CD1c-positive myeloid dendritic cell (primary cell): ENCODE measurements at regions not wholly inside any gene's neighbourhood (a gene's known extent, or its start where the extent isn't known, plus 50 kb on each side); places are given as distances from the start of the nearest gene placed in this dataset.
"Not testable (repeated sequence)": the region's sequence is repeated elsewhere in the genome, so short reads cannot be mapped to it uniquely, and the experiment has no call there.

Source experiments
- DNase-seq: peaks from one replicate; pipeline ENCODE4 v3.0.0-alpha.2; 2016; ENCODE audit errors: extremely low spot score

DNA sequence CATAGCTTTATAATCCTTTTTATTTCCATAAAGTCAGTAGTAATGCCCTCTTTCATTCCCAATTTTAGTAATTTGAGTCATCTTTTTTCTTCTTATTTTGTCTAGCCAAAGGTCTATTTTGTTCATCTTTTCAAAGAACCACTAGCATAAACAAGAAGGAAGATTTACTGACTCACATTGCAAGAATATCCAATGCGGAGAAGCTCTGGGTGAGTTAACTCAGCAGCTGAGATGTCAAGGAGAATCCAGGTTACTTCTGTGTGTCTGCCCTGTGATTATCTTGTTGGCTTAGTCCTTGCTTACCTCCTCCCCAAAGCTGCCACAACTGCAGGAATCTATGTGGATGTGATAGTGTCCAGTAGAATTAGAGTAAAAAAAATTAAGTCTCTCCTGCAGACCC lies 311.4 kb upstream of the NCKAP5 start:
- DNase-seq: no peak

DNA sequence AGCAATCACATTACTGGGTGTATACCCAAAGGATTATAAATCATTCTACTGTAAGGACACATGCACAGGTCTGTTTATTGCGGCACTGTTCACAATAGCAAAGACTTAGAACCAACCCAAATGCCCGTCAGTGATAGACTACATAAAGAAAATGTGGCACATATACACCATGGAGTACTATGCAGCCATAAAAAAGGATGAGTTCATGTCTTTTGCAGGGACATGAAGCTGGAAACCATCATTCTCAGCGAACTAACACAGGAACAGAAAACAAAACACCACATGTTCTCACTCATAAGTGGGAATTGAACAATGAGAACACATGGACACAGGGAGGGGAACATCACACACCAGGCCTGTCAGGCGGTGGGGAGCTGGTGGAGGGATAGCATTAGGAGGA lies 313.9 kb upstream of the NCKAP5 start:
- not testable (repeated sequence) for DNase-seq

DNA sequence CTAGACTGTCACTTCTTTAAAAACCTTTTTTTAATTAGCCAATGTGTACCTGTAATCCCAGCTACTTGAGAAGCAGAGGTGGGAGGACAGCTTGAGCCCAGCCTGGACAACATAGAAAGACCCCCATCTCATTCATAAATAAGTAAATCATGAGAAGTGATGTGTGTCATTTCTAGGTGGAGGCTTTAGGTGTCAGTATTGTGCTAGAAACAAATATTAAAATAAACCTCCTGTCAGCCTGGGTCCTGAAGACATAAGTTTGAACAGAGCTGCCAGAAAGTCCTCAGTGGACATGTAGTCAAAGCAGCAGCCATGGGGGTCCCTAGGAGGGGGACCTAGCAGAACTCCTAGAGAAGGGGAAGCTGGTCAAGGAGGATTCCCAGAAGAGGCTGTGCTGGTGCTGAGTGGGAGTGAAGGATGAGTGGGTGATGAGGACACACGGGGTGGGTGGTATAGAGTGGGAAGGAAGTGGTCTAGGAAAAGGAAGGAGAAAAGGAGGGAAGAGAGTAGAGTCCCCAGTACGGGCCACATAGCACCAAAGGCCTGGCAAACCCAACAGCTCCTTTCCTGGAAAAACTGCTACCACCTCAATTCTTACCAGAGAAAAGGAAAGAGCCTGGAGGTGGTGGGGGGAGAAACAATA lies 316.6 kb upstream of the NCKAP5 start:
- no peak for DNase-seq

DNA sequence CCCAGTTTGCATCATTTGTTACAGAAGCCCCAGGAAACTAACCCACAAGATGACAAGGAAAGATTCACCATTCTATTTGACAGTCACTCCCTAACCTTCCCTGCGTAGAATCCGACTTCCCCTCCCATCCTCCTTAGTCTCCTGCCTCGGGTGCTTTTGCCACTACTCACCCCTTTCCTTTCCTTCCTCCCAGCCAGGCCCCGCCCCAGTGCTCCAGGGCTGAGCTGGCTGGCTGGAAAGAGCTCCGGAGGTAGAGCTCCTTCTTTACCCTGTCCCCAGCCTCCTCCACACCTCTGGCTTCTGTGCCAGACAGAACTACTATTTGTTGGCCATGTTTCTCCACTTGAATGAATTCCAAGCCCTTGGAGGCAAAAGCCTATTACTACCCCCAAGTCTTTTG lies 317.6 kb upstream of the NCKAP5 start:
- DNase-seq: no peak

DNA sequence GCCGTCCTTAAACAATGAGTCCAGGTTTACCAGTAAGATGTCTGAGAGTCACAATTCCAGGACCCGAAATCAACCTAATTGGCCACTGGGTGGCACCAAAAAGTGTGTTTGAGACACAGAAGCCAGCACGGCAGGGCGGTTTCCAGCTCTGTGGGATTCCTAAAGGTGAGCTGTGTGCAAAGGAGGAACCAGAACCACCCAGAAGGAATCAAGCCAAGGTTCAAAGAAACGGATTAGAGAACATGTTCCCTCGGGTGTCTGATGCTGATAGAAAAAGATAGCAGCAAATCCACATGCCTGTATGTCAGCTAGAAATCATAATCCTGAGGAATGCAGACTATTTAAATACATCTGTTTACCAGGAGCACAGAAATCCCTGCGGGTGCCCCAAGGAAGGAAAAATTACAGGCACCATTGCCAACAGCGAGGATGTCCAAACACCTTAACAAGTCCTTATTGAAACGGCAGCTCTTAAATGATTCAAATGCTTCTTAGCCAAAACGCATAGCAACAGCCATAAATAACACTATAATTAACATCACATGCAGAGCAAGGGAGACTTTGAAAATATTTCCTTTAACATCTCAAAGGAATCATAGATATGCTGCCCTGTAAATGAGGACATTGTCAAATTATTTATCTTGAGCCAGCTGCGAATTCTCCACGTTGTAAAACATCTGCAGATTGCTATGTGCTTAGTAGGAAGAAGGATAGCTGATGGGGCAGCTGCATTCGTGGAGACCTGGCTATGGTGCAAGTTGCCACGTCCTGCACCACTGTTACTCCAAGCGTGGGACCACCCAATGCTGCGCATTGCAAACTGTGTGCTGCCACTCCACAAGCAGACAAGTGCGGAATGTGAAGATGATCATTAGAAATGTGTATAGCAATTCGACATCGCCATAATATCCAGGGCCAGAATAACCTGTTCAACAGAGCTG lies 318.7 kb upstream of the NCKAP5 start:
- peak; percentile 48 for DNase-seq

DNA sequence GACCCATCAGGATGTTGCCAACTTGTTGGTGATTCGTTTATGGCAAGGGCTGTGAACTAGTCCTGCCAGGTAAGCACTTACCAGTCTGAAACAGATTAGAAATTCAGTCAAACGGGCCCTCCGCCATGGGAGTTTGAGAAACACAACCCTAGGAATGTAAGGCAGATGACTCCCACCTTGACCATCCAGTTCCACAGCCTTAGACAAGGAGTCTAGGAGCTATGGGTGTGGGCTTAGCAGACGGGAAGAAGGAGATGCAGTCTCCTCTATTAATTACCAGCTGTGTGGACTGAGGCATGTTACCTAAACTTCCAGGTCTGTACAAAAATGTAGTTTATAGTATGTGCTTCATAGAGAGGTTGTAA lies 319.4 kb upstream of the NCKAP5 start:
- no peak for DNase-seq

DNA sequence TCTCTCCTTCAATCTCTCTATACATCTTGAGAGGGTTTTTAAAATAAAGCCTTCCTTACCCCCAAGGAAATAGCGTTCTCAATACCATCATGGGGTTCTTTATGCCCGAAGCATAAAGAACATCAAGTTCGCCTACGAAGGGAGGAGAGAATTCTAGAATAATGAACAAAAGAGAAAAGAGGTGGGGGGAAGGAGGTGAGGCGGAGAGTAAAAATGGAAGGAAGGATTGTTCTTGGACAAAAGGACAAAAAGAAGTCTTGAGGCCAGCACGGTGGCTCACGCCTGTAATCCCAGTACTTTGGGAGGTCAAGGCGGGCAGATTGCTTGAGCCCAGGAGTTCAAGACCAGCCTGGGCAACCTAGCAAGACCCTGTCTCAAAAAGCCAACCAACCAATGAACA lies 319.8 kb upstream of the NCKAP5 start:
- no peak for DNase-seq

DNA sequence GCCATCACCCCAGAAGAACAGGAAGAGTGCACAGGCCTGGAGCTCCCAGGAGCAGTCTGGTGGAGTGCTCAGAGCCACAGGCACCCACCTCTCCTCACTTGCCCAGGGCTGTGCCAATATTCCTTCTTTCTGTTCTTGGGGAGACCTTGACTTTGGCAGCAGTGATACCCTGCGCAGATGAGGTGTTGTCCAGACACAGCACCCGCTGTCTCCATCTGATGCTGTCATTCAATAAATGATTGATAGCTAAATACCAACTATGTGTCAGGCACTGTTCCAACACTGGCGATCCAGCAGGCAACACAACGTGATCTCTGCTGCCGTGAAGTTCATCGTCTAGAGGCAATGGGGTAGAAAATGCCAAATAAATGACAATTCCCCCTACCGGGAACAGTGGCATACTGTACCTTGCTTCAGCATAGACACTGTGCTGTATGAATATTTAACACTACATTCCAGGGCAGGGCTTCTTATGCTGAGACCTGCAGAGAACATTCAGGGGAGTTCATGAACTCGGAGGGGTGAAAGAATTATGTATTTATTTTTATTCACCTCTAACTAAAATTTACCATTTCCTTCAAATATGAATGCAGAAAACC lies 320.5 kb upstream of the NCKAP5 start:
- DNase-seq: no peak

DNA sequence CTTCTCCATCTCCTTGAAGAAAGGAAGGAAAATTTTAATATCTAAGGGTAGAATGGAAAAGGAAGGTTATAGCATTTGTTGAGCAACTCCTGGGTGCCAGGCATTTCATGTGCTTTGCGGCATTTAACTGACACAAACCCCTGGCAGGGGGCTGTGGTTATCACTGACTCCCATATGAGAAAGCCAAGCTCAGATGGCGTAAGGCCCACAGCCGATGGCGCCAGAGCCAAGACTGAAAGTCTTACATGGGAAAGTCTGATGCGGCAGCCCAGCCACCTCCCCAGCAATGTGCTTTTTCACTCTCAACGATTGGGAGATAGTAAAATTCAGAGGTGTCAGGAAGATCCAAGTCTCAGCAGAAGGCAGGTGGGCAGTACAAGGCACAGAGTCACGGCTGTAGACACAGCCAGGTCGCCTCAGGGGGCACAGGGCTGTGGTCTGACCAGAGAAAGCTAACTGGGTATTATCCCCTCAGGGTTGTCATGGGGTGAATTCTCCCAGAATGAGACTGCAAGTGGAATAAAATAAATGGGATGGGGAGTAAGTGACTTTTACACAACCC lies 324.2 kb upstream of the NCKAP5 start:
- DNase-seq: no peak

DNA sequence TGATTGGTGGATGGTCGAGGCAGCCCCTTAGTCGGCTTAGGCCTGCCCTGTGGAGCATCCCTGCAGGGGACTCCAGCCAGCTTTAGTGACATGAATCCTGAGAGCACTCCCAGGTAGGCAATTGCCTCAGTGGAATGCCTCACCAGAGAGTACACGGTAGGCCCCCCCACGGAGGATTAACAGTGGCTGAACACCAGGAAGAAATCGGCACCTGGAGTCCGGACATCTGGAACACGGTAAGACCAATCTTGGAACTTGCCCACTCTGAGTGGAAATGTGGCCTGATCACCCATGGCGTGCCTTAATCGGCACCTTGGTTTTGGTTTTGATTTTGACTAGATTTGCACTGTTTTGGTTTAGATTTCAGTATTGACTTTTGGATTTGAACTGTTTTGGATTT lies 326.2 kb upstream of the NCKAP5 start:
- no peak for DNase-seq

DNA sequence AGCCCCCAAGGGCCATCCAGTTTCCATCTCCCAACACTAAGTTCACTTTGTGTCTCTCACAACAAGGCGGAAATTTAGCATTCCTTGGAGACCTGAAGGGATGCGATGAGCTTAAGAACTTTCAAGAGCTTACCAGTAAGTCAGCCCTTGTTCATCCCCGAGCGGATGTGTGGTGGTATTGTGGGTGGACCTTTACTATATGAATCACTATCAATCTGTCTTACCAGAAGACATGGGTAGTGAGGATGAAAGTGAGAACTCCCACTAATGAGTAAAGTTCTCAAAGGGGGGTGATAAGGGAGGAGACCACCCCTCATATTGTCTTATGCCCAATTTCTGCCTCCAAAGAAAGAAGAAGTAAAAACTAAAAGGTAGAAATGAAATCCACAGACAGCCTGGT lies 329.6 kb upstream of the NCKAP5 start:
- not testable (repeated sequence) for DNase-seq

DNA sequence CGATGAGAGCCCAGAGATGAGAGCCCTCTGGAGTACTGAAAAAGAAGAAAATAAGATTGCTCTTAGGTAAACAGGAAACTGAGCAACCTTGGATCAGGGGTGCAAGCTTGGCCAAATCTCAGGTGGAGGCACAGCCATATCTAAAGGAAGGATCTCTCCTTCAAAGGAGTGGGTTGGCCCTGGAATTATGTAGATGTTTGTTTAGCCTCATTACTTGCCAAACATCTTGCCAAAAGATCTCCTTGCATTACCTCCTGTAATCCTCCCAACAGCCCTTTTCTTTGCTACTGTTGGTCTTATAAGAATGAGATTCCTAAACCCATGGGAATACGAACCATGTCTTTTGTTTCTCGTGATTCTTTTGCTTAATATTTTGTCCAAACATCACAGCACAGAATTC lies 332.6 kb upstream of the NCKAP5 start:
- DNase-seq: no peak

DNA sequence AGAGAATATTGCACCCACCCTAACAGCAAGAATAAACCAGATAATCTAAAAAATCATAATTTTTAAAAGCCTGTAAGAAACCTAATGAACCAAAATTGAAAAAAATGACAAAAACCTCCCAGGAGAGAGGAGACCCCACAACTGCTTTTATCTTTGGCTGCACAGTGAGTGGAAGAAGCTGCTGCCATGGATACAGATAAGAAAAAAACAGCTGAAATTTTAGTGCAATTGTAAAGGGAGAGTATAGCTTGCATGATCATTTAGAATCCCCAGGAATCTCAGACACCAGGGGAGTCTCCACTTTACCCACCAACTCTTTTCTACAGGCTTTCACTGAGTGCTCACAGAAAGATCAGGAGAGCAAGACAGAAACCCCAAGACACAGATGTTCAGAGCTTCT lies 338.1 kb upstream of the NCKAP5 start:
- DNase-seq: no peak

DNA sequence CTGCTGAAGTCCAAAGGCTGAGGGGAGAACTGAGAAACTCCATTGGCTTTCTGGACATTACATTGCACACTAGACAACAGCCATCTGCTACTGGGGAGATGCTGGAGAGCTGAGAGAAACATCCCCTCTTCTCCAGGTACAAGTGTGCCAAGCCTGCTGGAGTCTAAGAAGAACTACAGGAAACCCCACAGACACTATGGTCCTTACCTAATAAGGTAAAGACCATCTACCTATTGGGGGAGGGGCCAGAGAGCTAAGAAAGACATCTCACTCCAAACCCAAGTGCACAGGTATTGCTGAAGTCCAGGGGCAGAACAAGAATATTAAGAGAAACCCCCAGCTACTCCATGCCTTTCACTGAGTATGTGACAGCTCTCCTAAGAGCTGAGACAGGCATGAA lies 338.7 kb upstream of the NCKAP5 start:
- no peak for DNase-seq

DNA sequence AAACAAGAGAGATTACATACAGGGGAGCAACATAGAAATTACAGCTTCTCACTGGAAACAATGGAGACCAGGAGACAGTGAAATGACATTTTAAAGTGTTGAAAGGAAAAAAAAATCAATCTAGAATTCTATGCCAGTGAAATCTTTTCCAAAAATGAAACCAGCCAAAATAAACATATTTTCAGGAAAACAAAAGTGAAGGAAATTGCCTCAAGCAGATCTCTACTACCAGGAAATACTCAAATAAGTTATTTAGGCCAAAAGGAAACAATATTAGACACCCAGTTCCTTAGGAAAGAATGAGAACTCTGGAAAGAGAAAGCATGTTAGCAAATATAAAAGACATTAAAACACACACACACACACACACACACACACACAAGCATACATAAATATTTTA lies 339.9 kb upstream of the NCKAP5 start:
- DNase-seq: no peak

DNA sequence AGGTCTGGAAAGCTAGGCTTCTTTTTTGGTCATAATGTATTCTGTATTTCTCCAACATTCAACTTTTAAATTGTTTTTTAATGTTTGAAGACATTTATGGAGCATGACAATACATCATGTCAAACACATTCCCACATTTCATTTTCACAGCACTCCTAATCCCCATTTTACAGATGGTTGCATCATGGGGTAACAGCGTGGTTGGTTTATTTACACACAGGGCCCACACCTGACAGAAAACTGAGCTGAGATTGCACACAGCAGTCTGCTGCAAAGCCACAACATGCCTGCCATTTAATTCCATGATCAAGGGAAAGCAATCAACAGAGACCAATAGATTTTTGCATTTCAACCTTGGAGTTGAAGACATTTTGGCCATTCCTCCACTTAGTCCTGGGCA lies 335.7 kb upstream of the MGAT5 start:
- DNase-seq: no peak

DNA sequence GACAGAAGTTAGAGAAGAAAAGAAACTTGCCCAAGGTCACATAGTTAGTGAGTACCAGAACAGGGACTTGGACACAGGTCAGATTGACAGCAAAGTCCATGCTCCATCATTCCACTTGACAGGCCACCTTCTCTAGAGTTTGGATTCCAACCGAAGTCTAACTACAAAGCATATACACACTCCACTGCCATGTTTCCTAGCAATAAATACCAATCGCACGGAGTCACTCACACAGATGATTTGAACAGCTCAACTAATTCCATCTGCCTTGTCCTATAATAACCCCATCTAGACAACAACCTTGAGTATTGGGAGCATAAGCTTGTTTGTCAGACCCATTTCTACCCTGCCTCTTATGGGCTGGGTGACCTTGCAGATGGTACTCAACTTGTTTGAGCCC lies 334.6 kb upstream of the MGAT5 start:
- DNase-seq: no peak

DNA sequence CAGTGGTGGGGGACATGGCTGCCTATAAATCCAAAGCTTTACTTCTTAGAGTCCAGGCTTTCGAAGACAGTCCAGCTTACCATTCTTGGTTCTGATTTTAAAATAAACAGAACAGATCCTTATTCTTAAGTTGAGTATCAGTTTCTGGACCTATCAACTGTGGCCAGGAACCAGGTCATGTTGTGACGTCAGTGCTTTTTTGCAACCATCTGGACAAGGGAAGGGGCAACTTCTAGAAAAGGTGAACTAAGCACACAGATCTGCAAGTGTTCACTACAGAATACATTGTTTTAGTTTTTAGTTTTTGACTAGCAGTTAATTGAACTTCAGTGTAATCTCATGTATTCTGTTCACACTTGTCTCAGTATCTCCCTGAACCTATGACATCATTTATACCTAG lies 326.0 kb upstream of the MGAT5 start:
- no peak for DNase-seq

DNA sequence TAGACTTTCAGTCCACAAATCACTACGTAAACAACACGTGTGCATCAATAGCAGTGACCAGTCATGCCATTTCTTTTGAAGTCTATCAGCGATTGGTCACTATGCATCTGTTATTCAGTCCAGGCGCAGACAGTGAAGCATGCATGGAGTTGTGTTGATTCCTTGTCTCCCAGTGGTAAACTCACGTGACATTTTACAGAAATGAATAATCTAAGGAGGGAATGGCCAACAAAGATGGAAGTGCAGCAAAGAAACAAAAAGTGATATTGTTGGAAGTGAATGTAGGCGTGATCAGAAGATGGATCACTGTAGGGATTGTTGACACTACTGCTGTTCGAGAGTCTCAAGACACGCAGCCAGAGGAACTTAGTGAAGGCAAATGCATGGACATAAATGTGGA lies 317.8 kb upstream of the MGAT5 start:
- DNase-seq: no peak

DNA sequence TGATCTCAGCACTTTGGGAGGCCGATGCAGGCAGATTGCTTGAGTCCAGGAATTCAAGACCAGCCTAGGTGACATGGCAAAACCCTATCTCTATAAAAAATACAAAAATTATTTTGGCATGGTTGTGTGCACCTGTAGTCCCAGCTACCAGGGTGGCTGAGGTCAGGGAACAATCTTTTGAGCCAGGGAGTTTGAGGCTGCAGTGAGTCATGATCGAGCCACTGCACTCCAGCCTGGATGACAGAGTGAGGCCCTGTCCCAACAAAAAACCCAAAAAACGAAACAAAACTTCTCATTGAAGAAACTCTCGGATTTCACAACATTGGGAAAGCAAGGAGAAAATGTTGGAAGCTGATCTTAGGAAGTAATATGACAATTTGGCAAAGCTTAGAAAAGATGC lies 317.3 kb upstream of the MGAT5 start:
- no peak for DNase-seq

DNA sequence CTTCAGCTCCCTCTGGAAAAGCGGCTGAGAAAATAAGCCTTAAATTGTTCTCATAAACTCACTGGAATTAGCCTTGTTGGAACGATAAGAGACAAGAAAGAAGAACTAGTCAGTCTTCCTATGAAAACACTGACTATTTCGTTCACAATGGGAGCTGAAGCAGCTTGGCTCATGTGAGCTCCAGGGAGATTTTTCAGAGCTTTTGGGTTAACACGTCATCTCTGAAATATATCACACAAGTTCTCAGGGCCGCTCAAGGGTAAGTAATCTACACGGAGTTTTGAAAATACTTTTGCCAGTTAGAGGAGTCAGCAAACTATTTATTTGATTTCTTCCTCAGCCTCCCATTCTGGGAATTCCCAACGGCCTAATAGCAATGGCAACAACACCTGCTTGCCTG lies 316.2 kb upstream of the MGAT5 start:
- DNase-seq: no peak

DNA sequence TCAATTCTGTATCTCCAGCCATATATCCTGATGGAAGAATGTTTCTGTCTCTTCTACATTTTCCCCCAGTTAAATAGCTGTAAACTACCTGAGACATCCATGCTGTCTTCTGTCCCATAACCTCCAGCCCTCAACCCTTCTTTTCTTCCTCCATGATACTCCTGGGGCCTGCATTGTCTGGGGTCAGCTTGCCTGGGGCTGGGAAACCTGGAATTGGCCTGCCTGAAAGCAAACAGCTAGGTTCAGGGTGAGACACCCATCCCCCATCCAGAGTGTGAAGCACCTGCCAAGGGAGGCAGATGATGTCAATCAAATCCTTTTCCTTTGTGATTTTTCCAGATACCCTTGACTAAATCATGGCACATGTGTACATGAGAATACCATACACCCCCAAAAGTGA lies 313.7 kb upstream of the MGAT5 start:
- DNase-seq: no peak

DNA sequence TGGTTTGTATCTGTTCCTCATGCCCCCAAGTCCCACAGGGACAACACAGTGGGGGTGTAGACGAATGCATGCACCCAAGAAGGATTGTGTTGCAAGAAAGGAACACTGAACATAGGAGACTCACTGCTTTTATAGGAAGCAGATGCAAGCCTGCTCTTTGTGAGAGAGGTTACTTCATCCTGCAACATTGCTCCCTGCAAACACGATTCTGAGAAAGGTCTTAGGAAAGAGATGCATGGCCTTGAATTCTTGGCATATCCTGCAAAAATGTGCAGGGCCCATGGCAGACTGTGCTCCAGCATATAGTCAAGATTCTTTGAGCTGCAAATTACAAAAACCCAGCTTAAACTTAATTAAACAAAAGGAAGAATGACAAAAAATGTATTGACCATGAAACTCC lies 312.2 kb upstream of the MGAT5 start:
- no peak for DNase-seq
